OCI-LY7 (cell line): ENCODE measurements at regions not wholly inside any gene's neighbourhood (a gene's known extent, or its start where the extent isn't known, plus 50 kb on each side); places are given as distances from the start of the nearest gene placed in this dataset.

Experiments used
- BruUV-seq: library from RNA; stranded (reverse); fragments of 400-500 nt; replicated peaks from 2 replicates; lab custom pipeline; 2021; lab: Mats Ljungman, UMichigan
- CTCF ChIA-PET: fragments of 300-600 bp; sonication (Branson Sonifier 250); formaldehyde crosslinking; loops from one replicate; lab custom pipeline; 2022; ENCODE audit warnings: antibody characterized with exemption; ENCODE audit not compliant: unreplicated experiment; lab: Charles Lee
- POLR2A ChIA-PET: fragments of 300-600 bp; sonication (Branson Sonifier 250); formaldehyde crosslinking; loops from one replicate; lab custom pipeline; 2022; ENCODE audit warnings: antibody characterized with exemption; lab: Charles Lee
- DNase-seq: peaks from one replicate; pipeline ENCODE4 v3.0.0-alpha.2; 2015; ENCODE audit warnings: low spot score
- H2AFZ ChIP-seq: fragments of 200-600 bp; sonication (generic), shearing (Covaris generic); 2 replicates; pipeline ENCODE4 v1.6.1; 2014; ENCODE audit warnings: mild to moderate bottlenecking, antibody characterized with exemption, low read length, moderate library complexity
- H3K27ac ChIP-seq: fragments of 200-600 bp; sonication (generic); 2 replicates; pipeline ENCODE4 v1.5.1; 2014; ENCODE audit warnings: mixed run types, low read depth, mild to moderate bottlenecking, moderate library complexity, low read length, inconsistent platforms; ENCODE audit not compliant: poor library complexity, severe bottlenecking
- H3K36me3 ChIP-seq: fragments of 200-600 bp; sonication (generic); 2 replicates; pipeline ENCODE4 v1.6.1; 2014; ENCODE audit warnings: mild to moderate bottlenecking, antibody characterized with exemption, low read length, moderate library complexity, mixed read lengths; ENCODE audit not compliant: insufficient read depth
- H3K4me1 ChIP-seq: fragments of 200-600 bp; sonication (generic); 2 replicates; pipeline ENCODE4 v1.5.1; 2014; ENCODE audit warnings: mild to moderate bottlenecking, low read length; ENCODE audit not compliant: insufficient read depth, poor library complexity, severe bottlenecking
- H3K4me2 ChIP-seq: fragments of 200-600 bp; sonication (generic); 2 replicates; pipeline ENCODE4 v1.6.1; 2014; ENCODE audit warnings: mild to moderate bottlenecking, low read length
- H3K4me3 ChIP-seq: fragments of 200-600 bp; sonication (generic); 2 replicates; pipeline ENCODE4 v1.5.1; 2014; ENCODE audit warnings: mild to moderate bottlenecking, low read depth, low read length; ENCODE audit not compliant: poor library complexity, severe bottlenecking
- H3K79me2 ChIP-seq: fragments of 200-600 bp; sonication (generic); 2 replicates; pipeline ENCODE4 v1.6.1; 2016; ENCODE audit warnings: low read depth, mild to moderate bottlenecking, low read length, moderate library complexity, mixed read lengths; ENCODE audit not compliant: insufficient read depth
- H3K9me2 ChIP-seq: fragments of 200-600 bp; sonication (generic); 2 replicates; pipeline ENCODE4 v1.6.1; 2016; ENCODE audit warnings: mild to moderate bottlenecking, low read length, mixed read lengths; ENCODE audit not compliant: insufficient read depth
- H3K9me3 ChIP-seq: fragments of 200-600 bp; sonication (generic); 2 replicates; pipeline ENCODE4 v1.6.1; 2014; ENCODE audit warnings: mild to moderate bottlenecking, mixed run types, low read length, mixed read lengths
- H4K20me1 ChIP-seq: fragments of 200-600 bp; sonication (generic); 2 replicates; pipeline ENCODE4 v1.6.1; 2014; ENCODE audit warnings: mild to moderate bottlenecking, antibody characterized with exemption, low read length, moderate library complexity, mixed read lengths; ENCODE audit not compliant: insufficient read depth
- EZH2phosphoT487 ChIP-seq: fragments of 200-600 bp; sonication (generic); IDR thresholded peaks from 2 replicates; pipeline ENCODE4 v1.6.1; 2018; ENCODE audit warnings: low read depth, borderline replicate concordance, mild to moderate bottlenecking, mixed run types, antibody characterized with exemption, low read length, moderate library complexity, mixed read lengths
- intact Hi-C: fragments of 100-400 bp; cut with micrococcal nuclease; formaldehyde crosslinking; loops from one replicate; pipeline ENCODE4 v1.10.0; 2022; ENCODE audit not compliant: unreplicated experiment
- TF ChIP-seq, protein P1 (sequence below): fragments of 200-600 bp; sonication (generic); conservative IDR thresholded peaks from 2 replicates; pipeline ENCODE4 v1.5.1; 2014; ENCODE audit warnings: mild to moderate bottlenecking, antibody characterized with exemption, low read length, moderate library complexity, mixed read lengths

DNA sequence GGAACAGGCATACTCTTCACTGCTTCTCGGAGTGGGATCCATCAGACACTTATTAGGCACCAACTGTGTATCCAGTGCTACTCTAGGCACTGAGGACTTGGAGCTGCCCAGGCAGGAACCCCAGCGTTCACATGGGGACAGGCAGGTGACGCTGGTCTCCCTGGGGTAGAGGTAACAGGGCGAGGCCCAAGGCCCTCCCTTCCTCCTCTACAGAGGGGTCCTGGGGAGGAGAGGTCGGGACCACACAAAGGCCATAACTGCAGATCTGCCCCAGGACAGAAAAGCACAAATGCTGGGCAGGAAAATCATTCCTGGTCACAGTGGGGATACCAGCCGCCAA lies 262.2 kb downstream of the BRD1 start:
- intact Hi-C loops = no loop called here
- BruUV-seq = no TSS peak
- TF ChIP-seq, protein P1, sequence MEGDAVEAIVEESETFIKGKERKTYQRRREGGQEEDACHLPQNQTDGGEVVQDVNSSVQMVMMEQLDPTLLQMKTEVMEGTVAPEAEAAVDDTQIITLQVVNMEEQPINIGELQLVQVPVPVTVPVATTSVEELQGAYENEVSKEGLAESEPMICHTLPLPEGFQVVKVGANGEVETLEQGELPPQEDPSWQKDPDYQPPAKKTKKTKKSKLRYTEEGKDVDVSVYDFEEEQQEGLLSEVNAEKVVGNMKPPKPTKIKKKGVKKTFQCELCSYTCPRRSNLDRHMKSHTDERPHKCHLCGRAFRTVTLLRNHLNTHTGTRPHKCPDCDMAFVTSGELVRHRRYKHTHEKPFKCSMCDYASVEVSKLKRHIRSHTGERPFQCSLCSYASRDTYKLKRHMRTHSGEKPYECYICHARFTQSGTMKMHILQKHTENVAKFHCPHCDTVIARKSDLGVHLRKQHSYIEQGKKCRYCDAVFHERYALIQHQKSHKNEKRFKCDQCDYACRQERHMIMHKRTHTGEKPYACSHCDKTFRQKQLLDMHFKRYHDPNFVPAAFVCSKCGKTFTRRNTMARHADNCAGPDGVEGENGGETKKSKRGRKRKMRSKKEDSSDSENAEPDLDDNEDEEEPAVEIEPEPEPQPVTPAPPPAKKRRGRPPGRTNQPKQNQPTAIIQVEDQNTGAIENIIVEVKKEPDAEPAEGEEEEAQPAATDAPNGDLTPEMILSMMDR = no peak
- no peak for TF ChIP-seq EZH2phosphoT487
- Histone ChIP-seq H2AFZ (no peak overlapping the region), H3K4me2 (no peak overlapping the region), H3K36me3 (no peaks in the 10 kb centered on the region), H3K9me3 (no peaks in the 10 kb centered on the region), H3K79me2 (no peaks in the 10 kb centered on the region), H4K20me1 (no peaks in the 10 kb centered on the region), H3K27ac (no peak overlapping the region), H3K9me2 (no peaks in the 10 kb centered on the region), H3K4me3 (no peak overlapping the region), H3K4me1 (no peaks in the 10 kb centered on the region)
- POLR2A ChIA-PET = no interaction called here
- CTCF ChIA-PET = no interaction called here
- no peak for DNase-seq

GRCh38 chr22:49564666-49565515 lies 262.8 kb downstream of the BRD1 start:
- H3K79me2 ChIP-seq = no peaks in the 10 kb centered on the region
- ChIA-PET POLR2A (no interaction called here), CTCF (no interaction called here)
- no peaks in the 10 kb centered on the region for H3K9me2 ChIP-seq
- H3K27ac ChIP-seq = no peak overlapping the region
- no peaks in the 10 kb centered on the region for H3K9me3 ChIP-seq
- H3K4me3 ChIP-seq = no peak overlapping the region
- no peaks in the 10 kb centered on the region for H4K20me1 ChIP-seq
- no peaks in the 10 kb centered on the region for H3K4me1 ChIP-seq
- no TSS peak for BruUV-seq
- TF ChIP-seq EZH2phosphoT487 = no peak
- H3K36me3 ChIP-seq = no peaks in the 10 kb centered on the region
- no peak for DNase-seq
- no peak overlapping the region for H2AFZ ChIP-seq
- intact Hi-C loops = no loop called here
- H3K4me2 ChIP-seq = no peak overlapping the region

GRCh38 chr22:49564054-49564453 lies 263.6 kb downstream of the BRD1 start:
- BruUV-seq = no TSS peak
- DNase-seq = no peak
- no peak overlapping the region for H3K4me3 ChIP-seq
- ChIA-PET CTCF (no interaction called here), POLR2A (no interaction called here)
- H3K36me3 ChIP-seq = no peaks in the 10 kb centered on the region
- 0 out of 2 replicates have a peak, but pooled peaks cover 7% of the 10 kb centered on the region for H3K9me3 ChIP-seq
- TF ChIP-seq, protein P1 = no peak
- no peak for TF ChIP-seq EZH2phosphoT487
- no peaks in the 10 kb centered on the region for H4K20me1 ChIP-seq
- H3K4me1 ChIP-seq = no peaks in the 10 kb centered on the region
- no peak overlapping the region for H3K27ac ChIP-seq
- no peak overlapping the region for H2AFZ ChIP-seq
- intact Hi-C loops = no loop called here
- H3K4me2 ChIP-seq = no peak overlapping the region
- H3K79me2 ChIP-seq = no peaks in the 10 kb centered on the region
- H3K9me2 ChIP-seq = no peaks in the 10 kb centered on the region
